Liver (tissue), 8 donors: ENCODE measurements at regions not wholly inside any gene's neighbourhood (a gene's known extent, or its start where the extent isn't known, plus 50 kb on each side); places are given as distances from the start of the nearest gene placed in this dataset.

Experiments used
- DNase-seq: peaks from one replicate; pipeline ENCODE4 v3.0.0-alpha.2; 2017; ENCODE audit warnings: low spot score
- H3K27ac ChIP-seq, 2 donors: one replicate each; pipeline ENCODE4 v1.7.0; 2013; ENCODE audit warnings: inconsistent platforms in 2 of 2, low read length in 2 of 2, control low read depth in 1 of 2, low read depth in 1 of 2, mild to moderate bottlenecking in 1 of 2
- H3K27me3 ChIP-seq, 4 donors: one replicate each; pipeline versions ENCODE4 v1.6.1 to v1.7.0; 2013; ENCODE audit warnings: low read length in 3 of 4, inconsistent platforms in 1 of 4, mild to moderate bottlenecking in 1 of 4, moderate library complexity in 1 of 4; ENCODE audit not compliant: control insufficient read depth in 4 of 4, insufficient read depth in 4 of 4
- H3K36me3 ChIP-seq, 4 donors: one replicate each; pipeline versions ENCODE4 v1.6.1 to v1.7.0; 2013; ENCODE audit warnings: low read length in 3 of 4, mild to moderate bottlenecking in 3 of 4, low read depth in 1 of 4, moderate library complexity in 1 of 4; ENCODE audit not compliant: control insufficient read depth in 4 of 4, insufficient read depth in 3 of 4
- H3K4me1 ChIP-seq, 4 donors: one replicate each; pipeline versions ENCODE4 v1.6.1 to v1.7.0; 2013; ENCODE audit warnings: low read length in 3 of 4, mild to moderate bottlenecking in 3 of 4, moderate library complexity in 1 of 4; ENCODE audit not compliant: control insufficient read depth in 4 of 4, insufficient read depth in 4 of 4
- H3K4me3 ChIP-seq, 3 donors: one replicate each; pipeline versions ENCODE4 v1.6.1 to v1.7.0; 2013; ENCODE audit warnings: low read length in 3 of 3, control low read depth in 1 of 3, low read depth in 1 of 3, mild to moderate bottlenecking in 1 of 3
- H3K9ac ChIP-seq, 2 donors: one replicate each; pipeline ENCODE4 v1.7.0; 2013; ENCODE audit warnings: low read length in 2 of 2, mild to moderate bottlenecking in 2 of 2, moderate library complexity in 2 of 2, control low read depth in 1 of 2, low read depth in 1 of 2
- H3K9me3 ChIP-seq, 4 donors: one replicate each; pipeline versions ENCODE4 v1.6.1 to v1.7.0; 2013; ENCODE audit warnings: low read length in 3 of 4; ENCODE audit not compliant: control insufficient read depth in 4 of 4
- CTCF ChIP-seq: fragments of 150-350 bp; IDR thresholded peaks from 2 replicates; pipeline ENCODE4 v1.5.1; 2017; ENCODE audit warnings: improper control_type of control experiment, low read depth, low read length; ENCODE audit not compliant: missing input control
- EGR1 ChIP-seq, 2 donors: IDR thresholded peaks; 2 replicates each; pipeline ENCODE4 v1.6.1; 2016 to 2018; ENCODE audit warnings: antibody characterized with exemption in 2 of 2, low read depth in 2 of 2
- HNF4A ChIP-seq, 2 donors: conservative IDR thresholded peaks; 2 replicates each; pipeline ENCODE4 v1.6.1; 2016; ENCODE audit warnings: antibody characterized with exemption in 2 of 2, mild to moderate bottlenecking in 2 of 2
- HNF4G ChIP-seq: IDR thresholded peaks from 2 replicates; pipeline ENCODE4 v1.6.1; 2016; ENCODE audit warnings: antibody characterized with exemption
- JUND ChIP-seq, 2 donors: IDR thresholded peaks; 2 replicates each; pipeline ENCODE4 v1.6.1; 2016; ENCODE audit warnings: antibody characterized with exemption in 2 of 2
- NR2F2 ChIP-seq: IDR thresholded peaks from 2 replicates; pipeline ENCODE4 v1.6.1; 2016; ENCODE audit warnings: antibody characterized with exemption
- RAD21 ChIP-seq, 2 donors: IDR thresholded peaks; 2 replicates each; pipeline ENCODE4 v1.6.1; 2016; ENCODE audit warnings: antibody characterized with exemption in 2 of 2, mild to moderate bottlenecking in 2 of 2
- RXRA ChIP-seq, 2 donors: IDR thresholded peaks; 2 replicates each; pipeline ENCODE4 v1.6.1; 2017 to 2018; ENCODE audit warnings: antibody characterized with exemption in 2 of 2, mild to moderate bottlenecking in 1 of 2
- SP1 ChIP-seq: IDR thresholded peaks from 2 replicates; pipeline ENCODE4 v1.6.1; 2018; ENCODE audit warnings: antibody characterized with exemption, mild to moderate bottlenecking
- TAF1 ChIP-seq: conservative IDR thresholded peaks from 2 replicates; pipeline ENCODE4 v1.6.1; 2016; ENCODE audit warnings: antibody characterized with exemption, mild to moderate bottlenecking
- YY1 ChIP-seq: IDR thresholded peaks from 2 replicates; pipeline ENCODE4 v1.6.1; 2016; ENCODE audit warnings: antibody characterized with exemption, mild to moderate bottlenecking
- WGBS: extraction: QIAGEN DNeasy Blood & Tissue Kit; methylation state at CpG from one replicate; pipeline ENCODE4 v1.1.7; 2013; 5-methylcytosine and 5-hydroxymethylcytosine counted together
- TF ChIP-seq, protein P1 (sequence below): IDR thresholded peaks from 2 replicates; pipeline ENCODE4 v1.6.1; 2016; ENCODE audit warnings: antibody characterized with exemption
- TF ChIP-seq, protein P2 (sequence below): IDR thresholded peaks from 2 replicates; pipeline ENCODE4 v1.6.1; 2016; ENCODE audit warnings: antibody characterized with exemption
- TF ChIP-seq, protein P3 (sequence below): IDR thresholded peaks from 2 replicates; pipeline ENCODE4 v1.6.1; 2016; ENCODE audit warnings: antibody characterized with exemption
- donor health status: healthy.
- donor health status: healthy.
- donor health status: healthy.
- donor health status: healthy.
- donor health status: healthy.

GRCh38 chr2:6163932-6164331 lies 471.7 kb downstream of the SOX11 start:
- Histone ChIP-seq H3K9me3 (no peaks in the 10 kb centered on the region), H3K27me3 (no peaks in the 10 kb centered on the region), H3K27ac (no peak overlapping the region), H3K36me3 (no peaks in the 10 kb centered on the region), H3K4me3 (no peak overlapping the region), H3K4me1 (no peaks in the 10 kb centered on the region), H3K9ac (no peak overlapping the region)
- TF ChIP-seq, protein P1, sequence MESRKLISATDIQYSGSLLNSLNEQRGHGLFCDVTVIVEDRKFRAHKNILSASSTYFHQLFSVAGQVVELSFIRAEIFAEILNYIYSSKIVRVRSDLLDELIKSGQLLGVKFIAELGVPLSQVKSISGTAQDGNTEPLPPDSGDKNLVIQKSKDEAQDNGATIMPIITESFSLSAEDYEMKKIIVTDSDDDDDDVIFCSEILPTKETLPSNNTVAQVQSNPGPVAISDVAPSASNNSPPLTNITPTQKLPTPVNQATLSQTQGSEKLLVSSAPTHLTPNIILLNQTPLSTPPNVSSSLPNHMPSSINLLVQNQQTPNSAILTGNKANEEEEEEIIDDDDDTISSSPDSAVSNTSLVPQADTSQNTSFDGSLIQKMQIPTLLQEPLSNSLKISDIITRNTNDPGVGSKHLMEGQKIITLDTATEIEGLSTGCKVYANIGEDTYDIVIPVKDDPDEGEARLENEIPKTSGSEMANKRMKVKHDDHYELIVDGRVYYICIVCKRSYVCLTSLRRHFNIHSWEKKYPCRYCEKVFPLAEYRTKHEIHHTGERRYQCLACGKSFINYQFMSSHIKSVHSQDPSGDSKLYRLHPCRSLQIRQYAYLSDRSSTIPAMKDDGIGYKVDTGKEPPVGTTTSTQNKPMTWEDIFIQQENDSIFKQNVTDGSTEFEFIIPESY, result no peak
- TF ChIP-seq HNF4A (conservative IDR thresholded peaks at IDR 0.05), result no peak
- TF ChIP-seq EGR1 (IDR thresholded peaks at IDR 0.05; ENCODE audit: low read depth in 2 of 2), result no peak
- TF ChIP-seq RAD21 (IDR thresholded peaks at IDR 0.05), result no peak
- TF ChIP-seq, protein P2, sequence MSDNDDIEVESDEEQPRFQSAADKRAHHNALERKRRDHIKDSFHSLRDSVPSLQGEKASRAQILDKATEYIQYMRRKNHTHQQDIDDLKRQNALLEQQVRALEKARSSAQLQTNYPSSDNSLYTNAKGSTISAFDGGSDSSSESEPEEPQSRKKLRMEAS, result no peak
- no peak for TF ChIP-seq CTCF
- TF ChIP-seq HNF4G, result no peak
- TF ChIP-seq RXRA (IDR thresholded peaks at IDR 0.05), result no peak
- no peak for TF ChIP-seq TAF1
- DNase-seq, result no peak
- WGBS, result 75% methylated on average over 7 of the region's 7 CpGs

DNA sequence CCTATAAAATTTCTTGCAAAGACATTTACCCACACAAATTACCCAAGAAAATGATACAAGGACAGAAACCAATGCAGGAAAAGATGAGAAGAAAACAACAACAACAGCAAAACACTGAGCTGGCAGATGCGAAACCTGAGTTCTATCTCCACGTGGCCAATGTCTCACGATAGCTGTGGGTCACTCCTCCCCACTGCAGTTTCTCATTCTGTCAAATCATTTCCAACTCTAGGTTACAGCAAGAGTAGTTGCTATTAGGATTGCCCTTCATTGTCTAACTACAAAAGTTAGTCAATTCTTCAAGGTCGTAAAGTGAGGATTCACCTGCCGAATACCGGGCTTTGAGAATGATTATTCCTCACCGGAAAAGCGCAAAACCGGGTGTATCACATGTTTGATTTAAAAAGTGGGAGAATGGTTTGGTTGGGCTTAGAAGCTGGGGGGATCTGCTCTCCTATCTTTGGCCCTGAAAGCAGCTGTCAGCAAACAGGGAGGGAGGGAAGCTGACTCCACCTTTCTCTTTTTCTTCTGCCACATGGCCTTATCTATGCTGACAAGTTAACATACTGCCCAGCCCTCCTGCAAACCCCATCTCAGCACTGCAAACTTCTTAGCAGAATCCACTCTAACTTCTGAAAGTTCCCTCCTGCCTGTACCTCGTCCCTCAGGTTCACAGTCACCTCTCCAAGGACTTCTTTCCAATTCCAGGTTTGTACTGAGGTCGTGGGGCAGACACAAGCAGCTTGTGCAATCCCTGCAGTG lies 473.0 kb downstream of the SOX11 start:
- Histone ChIP-seq H3K36me3 (no peaks in the 10 kb centered on the region), H3K9me3 (no peaks in the 10 kb centered on the region), H3K27ac (no peak overlapping the region), H3K4me1 (no peaks in the 10 kb centered on the region), H3K9ac (no peak overlapping the region), H3K4me3 (no peak overlapping the region), H3K27me3 (no peaks in the 10 kb centered on the region)
- DNase-seq, result no peak
- TF ChIP-seq EGR1 (IDR thresholded peaks at IDR 0.05; ENCODE audit: low read depth in 2 of 2) (no peak), YY1 (no peak)
- 55% methylated on average over 11 of the region's 11 CpGs for WGBS

- H3K9me3 ChIP-seq, result peaks cover 0 to 1% (median 0%) of the 10 kb centered on the region in 4 donors
- H3K4me1 ChIP-seq, result no peaks in the 10 kb centered on the region
- no peak for DNase-seq
- no peak overlapping the region for H3K27ac ChIP-seq
- H3K9ac ChIP-seq, result no peak overlapping the region
- no peaks in the 10 kb centered on the region for H3K36me3 ChIP-seq
- 69% methylated on average over 14 of the region's 14 CpGs for WGBS
- H3K4me3 ChIP-seq, result no peak overlapping the region
- no peaks in the 10 kb centered on the region for H3K27me3 ChIP-seq
- TF ChIP-seq, protein P3, sequence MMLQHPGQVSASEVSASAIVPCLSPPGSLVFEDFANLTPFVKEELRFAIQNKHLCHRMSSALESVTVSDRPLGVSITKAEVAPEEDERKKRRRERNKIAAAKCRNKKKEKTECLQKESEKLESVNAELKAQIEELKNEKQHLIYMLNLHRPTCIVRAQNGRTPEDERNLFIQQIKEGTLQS, result no peak
- TF ChIP-seq JUND (IDR thresholded peaks at IDR 0.05) (no peak), SP1 (no peak), RAD21 (IDR thresholded peaks at IDR 0.05) (no peak), RXRA (IDR thresholded peaks at IDR 0.05) (no peak), TAF1 (no peak), NR2F2 (no peak), HNF4G (no peak), HNF4A (conservative IDR thresholded peaks at IDR 0.05) (no peak)
- TF ChIP-seq, protein P2, result no peak
- TF ChIP-seq, protein P1, result no peak
Observed at GRCh38 chr2:6167592-6168138, 475.5 kb downstream of the SOX11 start.
